ENCODE measurements at regions not wholly inside any gene's neighbourhood (a gene's known extent, or its start where the extent isn't known, plus 50 kb on each side); places are given as distances from the start of the nearest gene placed in this dataset.
"Not testable (repeated sequence)": the region's sequence is repeated elsewhere in the genome, so short reads cannot be mapped to it uniquely, and the experiment has no call there.

- DNase-seq, result no peak
These were observed 251.5 kb upstream of the CWC22 start for GRCh38 chr2:180258579-180258978.

- DNase-seq, result no peak
These were observed 251.0 kb upstream of the CWC22 start for GRCh38 chr2:180258041-180258537.

- no peak for DNase-seq
These were observed 250.2 kb upstream of the CWC22 start for GRCh38 chr2:180257247-180257646.

- DNase-seq, result no peak
These were observed 248.9 kb upstream of the CWC22 start for GRCh38 chr2:180255981-180256380.

- DNase-seq, result no peak
These were observed 247.8 kb upstream of the CWC22 start for GRCh38 chr2:180254872-180255271.

GRCh38 chr2:180247658-180248057 lies 240.6 kb upstream of the CWC22 start:
- DNase-seq, result no peak

- DNase-seq, result no peak
These were observed 239.2 kb upstream of the CWC22 start for GRCh38 chr2:180246268-180246667.

- no peak for DNase-seq
These were observed 233.7 kb upstream of the CWC22 start for GRCh38 chr2:180240774-180241173.

GRCh38 chr2:180238729-180239128 lies 231.6 kb upstream of the CWC22 start:
- no peak for DNase-seq

GRCh38 chr2:180236061-180236460 lies 229.0 kb upstream of the CWC22 start:
- not testable (repeated sequence) for DNase-seq

- not testable (repeated sequence) for DNase-seq
These were observed 228.4 kb upstream of the CWC22 start for GRCh38 chr2:180235506-180235905.

GRCh38 chr2:180234991-180235390 lies 227.9 kb upstream of the CWC22 start:
- not testable (repeated sequence) for DNase-seq

- no peak for DNase-seq
These were observed 223.9 kb upstream of the CWC22 start for GRCh38 chr2:180231015-180231414.

GRCh38 chr2:180227461-180227860 lies 220.4 kb upstream of the CWC22 start:
- DNase-seq, result no peak

GRCh38 chr2:180225118-180225517 lies 218.0 kb upstream of the CWC22 start:
- no peak for DNase-seq

- DNase-seq, result no peak
These were observed 215.5 kb upstream of the CWC22 start for GRCh38 chr2:180222644-180223043.

- no peak for DNase-seq
These were observed 212.4 kb upstream of the CWC22 start for GRCh38 chr2:180219491-180219890.

GRCh38 chr2:180208841-180209240 lies 201.7 kb upstream of the CWC22 start:
- no peak for DNase-seq

GRCh38 chr2:180205621-180206235 lies 198.6 kb upstream of the CWC22 start:
- DNase-seq, result no peak

- no peak for DNase-seq
These were observed 196.9 kb upstream of the CWC22 start for GRCh38 chr2:180203972-180204371.

- DNase-seq, result no peak
These were observed 195.4 kb upstream of the CWC22 start for GRCh38 chr2:180202467-180202951.

GRCh38 chr2:180196419-180196977 lies 189.4 kb upstream of the CWC22 start:
- no peak for DNase-seq

- no peak for DNase-seq
These were observed 188.8 kb upstream of the CWC22 start for GRCh38 chr2:180195847-180196246.

- no peak for DNase-seq
These were observed 184.5 kb upstream of the CWC22 start for GRCh38 chr2:180191432-180192124.

All from stimulated activated CD4-positive, alpha-beta T cell treated with anti-CD3 and anti-CD28 coated beads, Interleukin-2, amount 100 ng/mL, for 48 hours (primary cell).